NCI-H2107 (cell line): ENCODE measurements at regions not wholly inside any gene's neighbourhood (a gene's known extent, or its start where the extent isn't known, plus 50 kb on each side); places are given as distances from the start of the nearest gene placed in this dataset.
"Not testable (repeated sequence)": the region's sequence is repeated elsewhere in the genome, so short reads cannot be mapped to it uniquely, and the experiment has no call there.

Experiments used
- DNase-seq: peaks from one replicate; lab custom pipeline; 2025; lab: John Stamatoyannopoulos, UW

- no peak for DNase-seq
Measured at GRCh38 chr18:5021558-5021957, 175.5 kb downstream of the AKAIN1 start.

- DNase-seq = no peak
Measured at GRCh38 chr18:5015213-5015612, 181.8 kb downstream of the AKAIN1 start.

- DNase-seq = not testable (repeated sequence)
Measured at GRCh38 chr18:5004031-5004820, 192.8 kb downstream of the AKAIN1 start.

GRCh38 chr18:4994710-4995109 is 202.3 kb downstream of the AKAIN1 start:
- DNase-seq = no peak

GRCh38 chr18:4987452-4988405 is 209.3 kb downstream of the AKAIN1 start:
- no peak for DNase-seq

- DNase-seq = no peak
Measured at GRCh38 chr18:4986677-4987076, 210.4 kb downstream of the AKAIN1 start.

GRCh38 chr18:4986066-4986465 is 211.0 kb downstream of the AKAIN1 start:
- no peak for DNase-seq

GRCh38 chr18:4961121-4961909 is 235.7 kb downstream of the AKAIN1 start:
- no peak for DNase-seq

- DNase-seq = no peak
Measured at GRCh38 chr18:4960578-4960977, 236.5 kb downstream of the AKAIN1 start.

GRCh38 chr18:4931209-4931608 is 265.8 kb downstream of the AKAIN1 start:
- DNase-seq = no peak

- no peak for DNase-seq
Measured at GRCh38 chr18:4921548-4921947, 275.5 kb downstream of the AKAIN1 start.

GRCh38 chr18:4917509-4917908 is 279.5 kb downstream of the AKAIN1 start:
- not testable (repeated sequence) for DNase-seq

- no peak for DNase-seq
Measured at GRCh38 chr18:4908328-4908727, 288.7 kb downstream of the AKAIN1 start.

- DNase-seq = no peak
Measured at GRCh38 chr18:4906856-4907255, 290.2 kb downstream of the AKAIN1 start.

- DNase-seq = no peak
Measured at GRCh38 chr18:4888251-4889040, 308.6 kb downstream of the AKAIN1 start.

GRCh38 chr18:4878480-4878879 is 318.6 kb downstream of the AKAIN1 start:
- no peak for DNase-seq

GRCh38 chr18:4871197-4871596 is 325.9 kb downstream of the AKAIN1 start:
- DNase-seq = no peak

GRCh38 chr18:4870177-4870773 is 326.8 kb downstream of the AKAIN1 start:
- DNase-seq = no peak

GRCh38 chr18:4869155-4869554 is 327.9 kb downstream of the AKAIN1 start:
- DNase-seq = no peak

- no peak for DNase-seq
Measured at GRCh38 chr18:4858379-4859127, 338.5 kb downstream of the AKAIN1 start.
